ENCODE measurements at regions not wholly inside any gene's neighbourhood (a gene's known extent, or its start where the extent isn't known, plus 50 kb on each side); places are given as distances from the start of the nearest gene placed in this dataset.

DNA sequence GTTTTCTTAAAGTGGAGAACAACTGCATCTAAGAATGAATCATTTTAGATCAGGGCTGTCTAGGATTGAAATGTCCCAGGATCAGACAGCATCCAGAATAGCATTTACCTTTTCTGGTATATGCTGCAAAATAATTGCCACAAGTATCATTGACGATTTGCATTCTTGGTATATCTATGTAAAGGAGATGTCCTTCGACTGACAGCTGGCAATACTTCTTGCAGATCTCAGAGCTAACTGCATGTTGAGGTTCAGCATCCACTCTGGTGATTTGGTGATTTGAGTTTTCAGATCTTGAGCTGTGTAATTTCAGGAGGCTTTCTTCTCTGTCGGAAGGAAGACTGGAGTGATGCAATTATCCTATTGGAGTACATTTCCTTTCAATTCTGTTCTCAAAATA, 78.1 kb upstream of the CPHXL start:
- no peaks in the 10 kb centered on the region for H3K27me3 ChIP-seq (ENCODE audit: control insufficient read depth, insufficient read depth, low read length)
- ChIA-PET CTCF (no interaction called here), POLR2A (no interaction called here)
- no peak overlapping the region for H3K4me3 ChIP-seq (ENCODE audit: low read depth, low read length)
- TF ChIP-seq, protein P1, sequence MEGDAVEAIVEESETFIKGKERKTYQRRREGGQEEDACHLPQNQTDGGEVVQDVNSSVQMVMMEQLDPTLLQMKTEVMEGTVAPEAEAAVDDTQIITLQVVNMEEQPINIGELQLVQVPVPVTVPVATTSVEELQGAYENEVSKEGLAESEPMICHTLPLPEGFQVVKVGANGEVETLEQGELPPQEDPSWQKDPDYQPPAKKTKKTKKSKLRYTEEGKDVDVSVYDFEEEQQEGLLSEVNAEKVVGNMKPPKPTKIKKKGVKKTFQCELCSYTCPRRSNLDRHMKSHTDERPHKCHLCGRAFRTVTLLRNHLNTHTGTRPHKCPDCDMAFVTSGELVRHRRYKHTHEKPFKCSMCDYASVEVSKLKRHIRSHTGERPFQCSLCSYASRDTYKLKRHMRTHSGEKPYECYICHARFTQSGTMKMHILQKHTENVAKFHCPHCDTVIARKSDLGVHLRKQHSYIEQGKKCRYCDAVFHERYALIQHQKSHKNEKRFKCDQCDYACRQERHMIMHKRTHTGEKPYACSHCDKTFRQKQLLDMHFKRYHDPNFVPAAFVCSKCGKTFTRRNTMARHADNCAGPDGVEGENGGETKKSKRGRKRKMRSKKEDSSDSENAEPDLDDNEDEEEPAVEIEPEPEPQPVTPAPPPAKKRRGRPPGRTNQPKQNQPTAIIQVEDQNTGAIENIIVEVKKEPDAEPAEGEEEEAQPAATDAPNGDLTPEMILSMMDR (IDR thresholded peaks at IDR 0.05; ENCODE audit: insufficient read depth, low read depth, low read length), result no peak
- DNase-seq (ENCODE audit: low read depth), result no peak
- no peaks in the 10 kb centered on the region for H3K36me3 ChIP-seq (ENCODE audit: control insufficient read depth, insufficient read depth, low read length)

DNA sequence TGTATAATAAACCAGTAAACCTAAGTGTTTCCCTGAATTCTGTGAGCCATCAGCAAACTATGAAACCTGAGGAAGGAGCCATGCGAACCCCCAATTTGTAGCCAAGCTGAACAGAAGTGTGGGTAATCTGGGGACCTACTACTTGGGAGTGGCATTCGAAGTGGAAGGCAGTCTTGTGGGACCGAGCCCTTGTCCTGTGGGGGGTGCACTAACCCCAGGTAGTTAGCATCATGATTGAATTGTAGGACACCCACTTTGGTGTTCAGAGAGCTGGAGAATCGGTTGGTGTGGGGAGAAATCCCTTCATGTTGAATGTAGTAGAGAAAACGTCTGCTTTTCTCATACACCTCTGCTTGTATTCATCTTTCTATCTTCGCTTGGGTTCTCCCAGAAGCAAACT, 79.7 kb upstream of the CPHXL start:
- no peaks in the 10 kb centered on the region for H3K27me3 ChIP-seq (ENCODE audit: control insufficient read depth, insufficient read depth, low read length)
- POLR2A ChIA-PET, result no interaction called here
- TF ChIP-seq, protein P1 (IDR thresholded peaks at IDR 0.05; ENCODE audit: insufficient read depth, low read depth, low read length), result no peak
- CTCF ChIA-PET, result interaction anchor here (0.7 kb wide), 1 partner anchor 26 kb away, joined by 4 read pairs; no protein-coding TSS in a partner anchor
- no peak for DNase-seq (ENCODE audit: low read depth)
- no peaks in the 10 kb centered on the region for H3K36me3 ChIP-seq (ENCODE audit: control insufficient read depth, insufficient read depth, low read length)
- H3K4me3 ChIP-seq (ENCODE audit: low read depth, low read length), result no peak overlapping the region

DNA sequence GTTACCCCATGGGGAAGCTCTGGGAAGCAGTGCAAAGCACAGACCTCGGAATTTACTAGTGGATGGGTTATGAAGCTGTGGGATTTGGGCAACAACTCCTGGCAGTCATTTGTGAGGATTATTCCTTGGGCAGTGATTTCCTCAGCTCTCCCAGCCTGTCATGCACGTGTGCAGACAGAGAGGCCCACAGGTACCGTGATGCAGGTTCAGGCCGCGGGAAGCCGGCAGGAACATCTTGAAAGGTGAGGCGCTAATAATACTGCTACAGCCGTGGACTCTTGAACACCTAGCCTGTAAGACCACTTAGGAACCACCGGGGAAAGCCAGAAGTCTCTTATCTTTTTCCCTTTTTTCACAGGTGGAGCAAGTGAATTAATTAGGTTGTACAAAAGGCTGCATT, 80.2 kb upstream of the CPHXL start:
- TF ChIP-seq, protein P1 (IDR thresholded peaks at IDR 0.05; ENCODE audit: insufficient read depth, low read depth, low read length), result no peak
- CTCF ChIA-PET, result no interaction called here
- POLR2A ChIA-PET, result no interaction called here

DNA sequence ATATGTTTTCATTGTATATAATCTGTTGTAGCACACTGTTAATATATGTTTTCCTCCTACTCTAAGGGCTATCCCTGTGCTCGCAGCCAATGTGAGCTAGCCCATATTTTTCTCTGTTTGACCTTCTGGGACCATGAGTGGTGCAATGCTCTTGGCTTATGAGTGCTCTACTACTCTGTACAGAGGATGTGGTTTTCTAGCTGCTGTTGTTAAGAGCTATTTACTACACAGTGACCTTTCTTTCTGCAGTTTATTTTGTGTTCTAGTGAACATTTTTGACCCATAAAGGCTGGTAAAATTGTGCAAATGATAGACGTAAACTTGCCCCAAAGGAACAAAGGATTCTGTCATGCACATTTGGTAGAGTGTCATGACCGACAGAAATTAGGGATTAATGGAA, 84.1 kb upstream of the CPHXL start:
- ChIA-PET POLR2A (no interaction called here), CTCF (no interaction called here)
- no peak overlapping the region for H3K4me3 ChIP-seq (ENCODE audit: low read depth, low read length)
- no peaks in the 10 kb centered on the region for H3K36me3 ChIP-seq (ENCODE audit: control insufficient read depth, insufficient read depth, low read length)
- no peaks in the 10 kb centered on the region for H3K27me3 ChIP-seq (ENCODE audit: control insufficient read depth, insufficient read depth, low read length)
- TF ChIP-seq, protein P1 (IDR thresholded peaks at IDR 0.05; ENCODE audit: insufficient read depth, low read depth, low read length), result no peak
- DNase-seq (ENCODE audit: low read depth), result no peak

More for the DNA sequence above, 80.2 kb upstream of the CPHXL start:
- H3K36me3 ChIP-seq (ENCODE audit: control insufficient read depth, insufficient read depth, low read length), result no peaks in the 10 kb centered on the region
- no peak for DNase-seq (ENCODE audit: low read depth)
- no peaks in the 10 kb centered on the region for H3K27me3 ChIP-seq (ENCODE audit: control insufficient read depth, insufficient read depth, low read length)
- H3K4me3 ChIP-seq (ENCODE audit: low read depth, low read length), result no peak overlapping the region

DNA sequence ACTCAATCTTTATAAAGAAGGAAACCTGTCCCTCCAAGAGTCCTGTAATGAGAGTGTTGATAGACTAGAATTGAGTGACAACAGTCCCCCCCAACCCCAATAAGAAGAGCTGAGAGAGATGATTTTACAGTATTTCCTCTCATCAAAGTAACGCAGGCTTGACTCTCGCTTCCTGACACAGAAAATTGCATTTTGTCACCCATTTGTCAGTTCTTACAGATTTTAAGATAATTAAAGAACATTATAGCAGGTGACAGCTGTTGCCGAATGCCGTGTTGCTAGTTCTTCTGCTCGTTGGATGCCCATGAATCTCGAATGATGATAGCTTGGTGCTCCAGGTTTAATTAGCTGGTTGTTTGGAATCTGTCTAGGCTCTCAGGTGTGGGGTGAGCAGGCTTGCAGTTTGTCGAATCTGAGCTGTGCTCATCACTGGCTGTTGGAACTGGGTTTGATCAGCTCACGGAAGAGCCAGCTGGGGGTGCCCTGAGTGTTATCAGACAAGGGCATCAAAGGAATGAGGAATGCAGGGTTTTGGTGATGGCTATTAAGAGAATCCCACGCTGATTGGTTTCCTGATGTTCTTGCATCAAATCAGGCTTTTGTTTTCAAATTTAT, 84.8 kb upstream of the CPHXL start:
- ChIA-PET POLR2A (no interaction called here), CTCF (no interaction called here)
- H3K27me3 ChIP-seq (ENCODE audit: control insufficient read depth, insufficient read depth, low read length), result no peaks in the 10 kb centered on the region
- no peak overlapping the region for H3K4me3 ChIP-seq (ENCODE audit: low read depth, low read length)
- DNase-seq (ENCODE audit: low read depth), result no peak
- TF ChIP-seq, protein P1 (IDR thresholded peaks at IDR 0.05; ENCODE audit: insufficient read depth, low read depth, low read length), result no peak
- H3K36me3 ChIP-seq (ENCODE audit: control insufficient read depth, insufficient read depth, low read length), result no peaks in the 10 kb centered on the region

All from BJ (cell line).